Left renal cortex interstitium (tissue), 4 donors: ENCODE measurements at regions not wholly inside any gene's neighbourhood (a gene's known extent, or its start where the extent isn't known, plus 50 kb on each side); places are given as distances from the start of the nearest gene placed in this dataset.
"Not testable (repeated sequence)": the region's sequence is repeated elsewhere in the genome, so short reads cannot be mapped to it uniquely, and the experiment has no call there.

Experiments used
- DNase-seq, 4 donors: peaks; one replicate each; pipeline ENCODE4 v3.0.0-alpha.2; 2013; ENCODE audit warnings: low read depth in 4 of 4, low spot score in 2 of 4, missing footprints in 1 of 4

DNA sequence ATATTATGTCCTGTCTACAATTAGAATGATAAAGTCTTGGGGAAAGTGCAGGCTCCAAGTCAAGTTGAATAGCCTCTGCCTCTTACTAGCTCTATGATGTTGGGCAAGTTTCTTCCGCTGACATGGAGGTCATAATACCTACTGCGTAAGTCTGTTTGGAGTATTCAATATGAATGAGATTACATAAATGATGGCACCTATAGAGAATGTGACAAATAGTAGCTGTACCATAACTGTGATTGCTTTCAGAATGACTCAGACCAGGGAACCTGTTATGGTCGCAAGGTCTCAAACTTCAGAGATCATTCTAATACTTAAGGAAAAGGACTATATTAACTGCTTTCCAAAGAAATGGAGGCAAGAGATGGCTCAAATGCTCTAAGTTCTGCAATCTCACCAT, 94.0 kb upstream of the ABCA1 start:
- DNase-seq = no peak

DNA sequence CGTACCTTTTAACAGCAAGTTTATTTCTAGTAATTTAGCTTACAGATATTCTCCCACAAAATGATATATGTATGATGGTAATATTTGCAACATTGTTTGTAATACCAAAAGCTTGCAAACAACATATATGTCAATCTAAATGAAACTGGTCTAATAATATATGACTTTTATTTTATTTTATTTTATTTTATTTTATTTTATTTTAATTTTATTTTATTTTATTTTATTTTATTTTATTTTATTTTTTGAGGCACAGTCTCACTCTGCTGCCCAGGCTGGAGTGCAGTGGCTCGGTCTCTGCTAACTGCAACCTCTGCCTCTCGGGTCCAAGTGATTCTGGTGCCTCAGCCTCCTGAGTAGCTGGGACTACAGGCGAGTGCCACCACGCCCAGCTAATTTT, 94.6 kb upstream of the ABCA1 start:
- not testable (repeated sequence) for DNase-seq

DNA sequence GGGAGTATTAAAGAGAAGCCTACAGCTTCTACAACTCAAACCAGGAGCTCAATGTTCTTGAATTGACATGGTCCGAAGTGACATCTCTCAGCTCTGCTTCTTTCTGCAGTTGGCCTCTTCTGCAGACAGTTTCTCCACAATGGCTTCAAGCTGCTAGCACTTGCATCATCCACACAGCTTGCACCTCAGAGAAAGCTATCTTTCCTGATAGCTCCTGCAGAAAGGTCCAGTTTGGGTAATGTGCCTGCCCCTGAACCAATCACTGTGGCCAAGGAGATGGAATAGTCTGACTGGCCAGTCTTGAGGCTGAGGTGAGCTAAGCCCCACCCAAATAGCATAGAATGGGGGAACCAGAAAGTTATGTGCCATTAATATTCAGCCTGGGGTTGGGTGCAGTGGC, 95.8 kb upstream of the ABCA1 start:
- DNase-seq = no peak

DNA sequence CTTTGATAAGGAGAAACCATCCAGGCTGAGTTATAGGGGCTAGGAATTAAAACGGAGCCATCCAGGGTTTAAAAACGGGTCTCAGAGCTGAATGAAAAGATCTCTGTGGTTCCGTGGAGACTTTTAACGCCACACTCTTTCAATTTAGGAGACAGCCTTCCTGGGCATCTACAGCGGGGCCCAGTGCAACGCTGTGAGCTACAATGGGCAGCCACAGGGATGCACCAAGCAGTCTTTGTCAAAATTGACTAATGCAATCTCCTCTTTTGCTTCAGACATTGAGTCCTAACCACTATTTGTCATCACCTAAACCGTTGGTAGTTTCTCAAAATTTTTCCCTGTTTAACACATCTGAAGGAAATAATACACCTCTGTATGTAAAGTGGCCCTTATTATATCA, 96.6 kb upstream of the ABCA1 start:
- DNase-seq = no peak

DNA sequence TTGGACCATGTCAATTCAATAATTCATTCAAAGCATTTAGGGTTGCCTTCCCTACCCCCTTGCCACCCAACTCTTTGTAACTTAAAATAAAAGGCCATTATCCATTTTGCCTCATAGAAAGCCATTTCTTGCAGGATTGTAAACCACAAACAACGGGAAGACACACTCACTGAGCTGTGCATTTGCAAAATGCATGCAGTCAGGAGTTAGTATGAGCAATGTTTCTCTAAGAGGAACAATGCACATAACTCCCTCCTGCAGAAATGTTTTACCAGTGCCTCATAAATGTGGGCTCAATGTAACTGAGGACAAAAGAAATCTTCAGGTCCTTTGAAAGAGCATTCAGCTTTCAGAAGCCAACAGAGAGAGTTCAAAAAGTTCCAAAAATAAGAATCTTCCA, 98.5 kb upstream of the ABCA1 start:
- DNase-seq = no peak

DNA sequence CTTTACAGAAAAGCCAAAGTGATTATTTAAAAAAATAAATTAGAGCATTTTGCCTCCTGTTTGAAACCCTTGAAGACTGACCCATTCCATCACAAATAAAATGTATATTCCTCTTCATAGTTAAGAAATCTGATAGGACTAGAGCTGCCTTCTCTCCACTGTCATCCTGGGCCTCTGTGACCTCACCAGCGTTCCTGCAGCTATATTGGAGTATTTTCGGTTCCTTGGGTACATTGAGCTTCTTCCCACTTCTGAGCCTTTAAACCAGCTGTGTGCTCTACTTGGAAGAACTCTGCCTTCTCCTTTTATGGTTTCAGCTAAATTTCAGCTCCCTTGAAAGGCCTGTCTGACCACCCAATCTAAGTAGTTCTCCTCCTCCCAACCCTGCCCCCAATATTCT, 99.1 kb upstream of the ABCA1 start:
- DNase-seq = no peak

DNA sequence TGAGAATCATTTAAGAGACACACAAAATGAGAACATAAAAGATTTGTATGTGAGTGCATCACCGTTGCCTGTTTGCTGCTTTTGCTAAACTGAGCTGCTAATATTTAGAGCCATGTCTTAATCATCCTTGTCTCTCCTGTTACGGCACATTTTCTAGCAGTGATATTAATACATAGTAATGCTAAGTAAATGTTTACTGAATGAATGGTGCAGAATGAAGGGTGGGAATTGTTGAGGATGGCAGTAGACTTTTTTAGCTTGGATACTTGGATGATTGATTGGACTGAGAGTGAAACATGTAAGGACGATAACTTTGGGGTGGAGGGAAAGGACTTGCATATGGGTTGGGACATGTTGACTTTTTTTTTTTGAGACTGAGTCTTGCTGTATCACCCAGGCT, 102.3 kb upstream of the ABCA1 start:
- DNase-seq = no peak

DNA sequence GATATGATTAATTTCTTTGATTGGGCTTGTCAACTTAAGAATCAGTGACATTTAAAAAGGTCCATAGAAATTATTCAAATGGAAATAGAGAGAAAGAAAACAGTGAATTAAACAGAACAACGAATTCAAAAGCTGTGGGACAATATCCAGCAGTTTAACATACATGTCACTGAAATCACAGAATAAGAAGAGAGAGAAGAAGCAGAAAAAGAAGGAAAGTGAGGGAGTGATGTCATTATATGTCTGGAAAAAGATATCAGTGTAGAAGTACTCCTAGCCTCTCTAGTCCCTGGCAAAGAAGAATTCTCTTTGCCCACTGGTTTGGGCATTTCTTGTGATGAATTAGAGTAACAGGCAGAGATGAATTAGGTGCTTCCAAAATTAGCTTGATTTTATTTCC, 109.2 kb upstream of the ABCA1 start:
- no peak for DNase-seq

DNA sequence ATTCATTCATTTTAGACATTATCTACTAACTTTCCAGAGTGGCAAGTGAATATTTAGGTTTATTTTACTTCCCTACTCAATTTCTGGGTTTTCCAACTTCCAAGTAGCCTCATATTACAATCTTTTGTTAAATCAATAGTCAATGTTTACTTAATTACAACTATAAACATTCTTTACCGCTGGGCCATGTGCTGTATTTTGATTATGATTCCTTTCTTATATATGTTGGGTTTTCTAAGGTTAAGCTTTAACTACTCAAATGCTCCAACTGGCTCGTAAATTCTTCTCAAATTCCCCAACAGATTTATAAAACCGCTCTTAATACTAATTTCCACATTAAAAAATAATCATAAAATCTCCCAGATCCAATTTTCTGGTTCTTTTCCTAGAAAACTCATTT, 110.1 kb upstream of the ABCA1 start:
- DNase-seq = no peak

DNA sequence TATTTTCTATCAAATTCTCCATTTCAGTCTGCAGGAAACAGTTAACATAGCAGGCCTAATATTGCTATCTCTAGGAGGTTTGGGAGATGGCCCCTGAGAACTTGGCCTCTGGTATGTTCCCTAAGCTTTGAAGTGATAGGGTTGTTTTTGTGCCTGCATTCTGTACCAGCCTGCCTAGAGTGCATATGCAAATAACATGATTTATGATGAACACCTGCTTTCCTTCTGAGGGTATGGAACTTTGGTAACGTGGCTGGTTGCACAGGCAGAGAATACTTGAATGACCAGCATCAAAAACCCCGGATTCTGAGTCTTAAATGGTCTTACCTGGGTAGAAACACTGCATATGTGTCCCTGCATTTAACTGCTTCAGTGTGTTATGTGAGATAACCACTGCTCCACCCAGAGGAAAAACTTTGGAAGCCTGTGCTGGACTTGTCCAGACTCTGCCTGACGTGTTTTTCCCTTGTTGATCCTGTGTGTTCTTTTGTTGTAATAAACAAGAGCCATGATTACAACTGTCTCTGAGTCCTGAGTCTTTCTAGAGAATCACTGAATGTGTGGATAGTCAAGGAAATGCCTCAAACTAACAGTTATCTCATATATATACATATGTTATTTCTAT, 111.3 kb upstream of the ABCA1 start:
- no peak for DNase-seq

DNA sequence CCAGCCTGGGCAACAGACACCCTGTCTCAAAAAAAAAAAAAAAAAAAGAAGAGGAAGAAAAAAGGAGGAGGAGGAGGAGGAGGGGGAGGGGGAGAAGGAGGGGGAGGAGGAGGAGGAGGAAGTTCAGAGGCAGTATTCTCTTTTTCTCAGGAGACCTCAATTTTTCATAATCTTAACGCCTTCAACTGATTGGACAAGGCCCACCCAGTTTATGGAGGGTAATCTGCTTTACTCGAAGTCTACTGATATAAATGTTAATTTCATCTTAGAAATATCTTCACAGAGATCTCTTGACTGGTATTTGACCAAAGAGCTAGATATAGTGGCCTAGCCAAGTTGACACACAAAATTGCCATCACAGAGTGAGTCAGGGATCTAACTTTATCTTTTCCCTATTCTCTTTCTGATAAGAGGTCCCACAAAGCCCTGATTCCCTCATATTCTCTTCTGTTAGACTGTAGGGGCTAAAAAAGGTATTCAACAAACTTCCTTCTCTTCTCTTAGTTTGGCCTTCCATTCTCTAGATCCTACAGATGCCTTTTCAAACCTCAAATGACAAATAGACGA, 115.5 kb upstream of the ABCA1 start:
- no peak for DNase-seq

DNA sequence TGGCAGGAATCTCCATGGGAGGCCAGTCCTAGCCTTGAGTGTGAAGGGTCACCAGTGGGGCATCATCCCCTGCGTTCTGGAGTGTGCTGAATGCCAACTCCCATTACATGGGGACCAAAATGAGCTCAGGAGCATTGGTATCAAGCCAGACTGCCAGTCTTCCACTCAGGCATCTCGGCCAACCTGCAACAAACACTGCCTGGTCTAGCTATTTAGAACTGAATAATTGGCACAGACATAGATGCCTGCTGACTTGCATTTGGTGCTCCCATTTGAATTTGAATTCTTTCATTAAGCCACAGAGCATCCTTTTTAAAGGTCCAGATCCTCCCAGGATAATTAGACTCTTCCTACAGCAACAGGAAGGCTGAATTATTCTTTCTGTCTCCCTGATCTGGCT, 116.6 kb upstream of the ABCA1 start:
- no peak for DNase-seq

DNA sequence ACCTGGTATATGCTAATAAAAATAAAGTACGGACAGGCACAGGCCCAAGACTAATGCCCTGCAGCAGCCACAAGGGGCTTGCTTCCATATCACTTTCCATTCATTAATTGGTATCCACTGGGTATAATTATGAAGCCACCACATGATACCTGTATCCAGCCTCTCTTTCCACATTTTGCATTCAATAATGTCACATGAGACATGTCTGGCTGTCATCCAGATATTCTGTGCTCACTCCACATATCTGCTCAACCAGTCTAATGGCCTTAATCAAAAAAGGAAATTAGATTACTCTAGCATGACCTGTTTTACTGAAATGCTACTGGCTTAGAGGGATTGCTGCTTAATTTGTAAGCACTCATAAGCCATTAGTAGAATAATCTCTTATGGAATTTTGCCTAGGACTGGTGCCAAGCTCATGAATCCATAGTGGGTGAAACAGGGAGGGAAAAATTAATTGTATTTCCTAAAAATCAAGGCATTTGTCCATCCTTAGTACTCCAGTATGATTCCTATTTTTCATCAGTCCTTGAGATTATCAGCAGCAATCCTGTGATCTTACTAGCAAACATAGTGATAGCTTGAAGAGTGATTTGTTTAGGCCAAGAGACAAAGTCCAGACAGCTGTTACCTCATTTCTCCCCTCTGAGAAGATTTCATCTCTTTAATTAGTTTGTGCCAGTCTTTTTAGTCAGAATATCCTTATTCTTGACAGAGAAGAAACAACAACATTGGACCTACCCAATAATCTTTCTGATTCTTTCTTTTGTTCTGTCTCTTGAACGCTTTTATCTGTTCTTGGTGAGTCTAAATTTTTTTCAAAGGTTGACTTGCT, 119.2 kb upstream of the ABCA1 start:
- no peak for DNase-seq

DNA sequence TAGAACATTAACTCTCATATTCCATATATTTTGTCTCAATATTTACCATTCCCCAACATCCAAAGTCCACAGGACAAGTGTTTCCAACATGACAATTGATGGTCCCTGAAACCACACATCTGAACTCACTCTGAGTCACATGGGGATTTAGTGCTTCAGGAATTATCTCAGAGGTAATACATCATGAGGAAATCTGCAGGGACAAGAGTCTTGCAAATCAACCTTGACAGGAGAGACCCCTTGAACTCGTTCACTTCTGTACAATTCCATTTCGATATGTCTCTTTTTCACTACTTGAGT, 119.7 kb upstream of the ABCA1 start:
- DNase-seq = no peak

DNA sequence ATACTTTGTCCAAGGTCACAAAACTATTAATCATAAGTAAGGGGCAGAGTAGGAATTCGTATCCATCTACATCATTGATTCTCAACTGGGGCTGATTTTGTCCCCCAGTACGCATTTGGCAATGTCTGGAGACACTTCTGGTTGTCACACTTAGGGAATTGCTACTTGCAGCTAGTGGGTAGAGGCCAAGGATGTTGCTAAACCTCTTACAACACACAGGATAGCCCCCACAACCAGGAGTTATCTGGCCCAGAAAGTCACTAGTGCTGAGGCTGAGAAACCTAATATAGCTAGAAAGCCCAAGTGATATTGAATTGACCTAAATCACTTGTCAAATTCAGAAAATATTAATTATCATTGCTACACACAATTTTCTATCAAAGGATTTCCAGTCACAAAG, 120.4 kb upstream of the ABCA1 start:
- no peak for DNase-seq

DNA sequence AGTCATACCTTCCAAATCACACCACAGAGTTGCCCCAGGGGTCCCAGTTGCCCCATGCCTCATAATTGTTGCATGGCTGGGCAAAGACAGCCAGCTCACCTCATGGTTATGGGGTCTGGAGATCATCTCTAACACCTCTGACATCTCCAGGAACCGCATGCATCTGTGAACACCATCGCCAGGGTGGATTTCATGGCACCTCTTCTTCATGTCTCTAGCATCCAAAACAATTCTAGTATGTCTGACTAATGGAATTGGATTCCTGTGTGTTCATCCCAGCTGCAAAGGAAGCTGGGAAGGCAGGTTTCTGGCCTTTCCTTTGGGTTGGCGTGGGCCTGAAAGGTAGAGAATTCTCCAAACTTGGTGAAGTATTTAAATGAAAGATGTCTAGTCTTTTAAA, 122.3 kb upstream of the ABCA1 start:
- DNase-seq = no peak

DNA sequence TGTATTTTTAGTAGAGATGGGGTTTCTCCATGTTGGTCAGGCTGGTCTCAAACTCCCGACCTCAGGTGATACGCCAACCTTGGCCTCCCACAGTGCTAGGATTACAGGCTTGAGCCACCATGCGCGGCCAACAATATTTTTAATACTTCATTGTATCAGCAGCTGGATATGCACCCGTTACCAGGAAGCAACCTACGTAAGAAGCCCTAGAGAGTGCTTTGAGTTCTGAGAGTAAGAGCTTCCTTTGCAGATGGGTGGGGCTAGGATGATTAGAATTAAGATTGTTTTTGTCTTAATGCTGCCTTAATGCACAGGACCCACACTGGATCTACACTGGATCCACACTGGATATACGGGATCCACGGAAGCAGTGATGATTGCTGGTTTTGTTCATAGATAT, 123.9 kb upstream of the ABCA1 start:
- no peak for DNase-seq

DNA sequence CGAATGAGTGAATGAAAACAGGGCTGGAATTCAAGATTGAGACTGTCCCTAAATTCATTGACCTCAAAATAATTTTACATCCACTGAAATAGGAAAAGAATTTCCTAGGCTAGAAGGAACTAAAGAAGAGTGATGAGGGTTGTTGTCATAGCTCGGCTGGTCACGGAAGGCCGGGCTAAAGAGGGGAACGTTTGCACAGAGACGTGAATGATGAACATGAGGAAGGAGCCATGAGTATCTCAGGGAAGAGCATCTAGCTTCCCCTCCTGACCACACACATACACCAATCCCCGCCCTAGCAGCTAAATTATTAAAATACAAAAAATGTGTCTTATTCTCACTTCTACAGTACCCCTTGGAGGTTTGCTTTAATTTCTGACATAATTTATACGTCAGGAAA, 124.4 kb upstream of the ABCA1 start:
- DNase-seq = no peak

DNA sequence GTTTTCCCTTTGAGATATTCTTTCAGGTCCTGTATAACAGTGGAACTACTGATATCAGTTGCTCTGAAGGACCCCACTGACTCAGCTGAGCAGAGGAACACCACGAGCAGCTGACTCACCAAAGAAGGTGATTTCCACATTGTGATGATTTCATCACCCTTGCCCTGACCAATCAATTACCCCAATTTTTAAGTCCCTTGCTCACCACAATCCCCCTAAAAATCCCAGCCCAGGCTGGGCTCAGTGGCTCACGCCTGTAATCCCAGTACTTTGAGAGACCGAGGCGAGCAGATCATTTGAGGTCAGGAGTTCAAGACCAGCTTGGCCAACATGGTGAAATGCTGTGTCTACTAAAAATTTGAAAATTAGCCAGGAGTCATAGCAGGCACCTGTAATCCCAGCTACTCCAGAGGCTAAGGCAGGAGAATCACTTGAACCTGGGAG, 125.3 kb upstream of the ABCA1 start:
- DNase-seq = no peak

DNA sequence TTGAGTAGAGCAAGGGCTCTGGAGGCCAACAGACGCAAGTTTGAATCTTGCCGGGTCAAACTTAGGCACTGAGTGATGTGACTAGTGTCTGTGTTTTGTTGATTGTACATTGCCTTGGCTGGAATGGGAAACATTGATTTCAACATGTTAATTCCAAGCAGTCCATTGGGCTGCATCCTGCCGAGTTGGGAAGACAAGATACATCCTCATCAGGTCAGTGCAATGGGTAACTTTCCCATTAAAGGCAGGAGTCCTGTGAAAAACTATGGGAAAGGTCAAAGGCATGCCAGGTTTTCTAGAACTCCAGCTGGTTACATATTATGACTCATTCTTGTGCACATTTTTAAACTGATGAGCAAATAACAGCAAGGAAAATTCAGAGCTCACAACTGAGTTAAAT, 126.5 kb upstream of the ABCA1 start:
- no peak for DNase-seq

DNA sequence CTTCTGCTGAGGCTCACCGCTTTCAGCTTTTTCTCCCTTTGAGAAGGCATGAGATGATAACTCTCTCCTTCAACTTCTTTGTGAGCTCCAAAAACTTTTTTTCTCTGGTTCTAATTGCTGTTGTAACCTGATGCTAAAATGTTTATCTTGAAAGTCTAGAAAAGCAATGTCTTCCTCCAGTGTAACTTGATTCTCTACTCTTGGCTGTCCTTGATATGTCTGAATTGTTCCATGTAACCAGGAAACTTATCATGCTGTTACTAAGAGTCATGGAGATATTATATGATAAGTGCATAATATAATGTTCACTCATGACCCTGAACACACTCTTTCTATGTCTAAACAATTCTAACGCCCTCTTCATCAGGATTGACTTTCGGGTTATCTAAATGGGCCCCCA, 128.0 kb upstream of the ABCA1 start:
- DNase-seq = no peak

DNA sequence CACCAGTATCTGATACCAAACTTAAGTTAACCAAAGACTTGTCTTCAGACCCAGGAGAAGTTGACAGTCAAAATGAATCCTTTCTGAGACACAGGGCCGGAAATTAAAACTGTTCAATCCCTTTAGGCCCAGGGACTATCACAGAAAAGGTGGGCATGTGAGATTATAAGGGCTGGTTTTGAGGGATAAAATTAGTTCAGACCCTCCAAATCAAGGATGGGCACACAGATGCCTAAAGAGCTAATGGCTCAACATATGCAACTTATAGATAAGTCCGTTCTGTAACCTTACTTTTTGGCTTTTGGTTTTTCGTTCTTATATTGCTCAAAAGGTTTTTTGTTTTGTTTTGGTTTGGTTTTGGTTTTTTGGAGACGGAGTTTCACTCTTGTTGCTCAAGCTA, 129.6 kb upstream of the ABCA1 start:
- DNase-seq = no peak
